ENCODE measurements at regions not wholly inside any gene's neighbourhood (a gene's known extent, or its start where the extent isn't known, plus 50 kb on each side); places are given as distances from the start of the nearest gene placed in this dataset.

DNA sequence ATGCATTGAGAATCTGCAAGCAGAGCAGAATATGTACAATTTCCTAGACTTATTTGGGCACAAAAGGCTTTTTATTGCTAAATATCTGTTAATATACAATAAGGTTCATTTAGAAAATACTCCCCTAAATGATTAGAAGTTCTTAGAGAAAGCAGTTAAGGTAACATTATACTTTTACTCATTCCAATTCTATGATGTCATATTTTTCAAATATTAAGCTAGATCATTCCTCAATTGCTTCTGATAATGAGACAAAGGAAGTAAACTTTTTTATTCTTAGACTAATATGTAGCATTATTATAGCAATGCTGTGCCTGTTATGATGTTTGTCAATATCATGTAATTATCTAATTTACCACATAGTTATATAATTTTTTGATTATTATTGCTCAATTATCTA is 447.0 kb downstream of the SLC16A7 start:
- DNase-seq (ENCODE audit: low read depth in 3 of 3): no peak

DNA sequence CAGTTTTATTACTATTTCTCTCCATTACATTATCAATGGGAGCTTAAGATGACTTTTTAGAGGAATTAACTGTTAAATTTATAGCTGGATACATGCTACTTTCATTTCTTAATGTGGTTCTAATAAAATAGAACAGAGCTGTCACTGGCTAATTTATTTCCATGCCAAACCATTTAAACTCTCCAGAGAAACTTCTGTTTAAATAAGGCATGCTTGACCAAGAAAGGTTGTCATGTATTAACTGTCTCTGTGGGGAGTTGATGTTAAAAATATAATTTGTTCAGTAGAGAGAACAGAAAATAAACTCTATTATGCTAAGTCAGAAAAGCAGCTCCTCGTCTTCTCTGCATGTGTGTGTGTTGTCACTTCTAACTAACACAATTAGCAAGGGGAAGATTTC is 447.4 kb downstream of the SLC16A7 start:
- DNase-seq (ENCODE audit: low read depth in 3 of 3): no peak

DNA sequence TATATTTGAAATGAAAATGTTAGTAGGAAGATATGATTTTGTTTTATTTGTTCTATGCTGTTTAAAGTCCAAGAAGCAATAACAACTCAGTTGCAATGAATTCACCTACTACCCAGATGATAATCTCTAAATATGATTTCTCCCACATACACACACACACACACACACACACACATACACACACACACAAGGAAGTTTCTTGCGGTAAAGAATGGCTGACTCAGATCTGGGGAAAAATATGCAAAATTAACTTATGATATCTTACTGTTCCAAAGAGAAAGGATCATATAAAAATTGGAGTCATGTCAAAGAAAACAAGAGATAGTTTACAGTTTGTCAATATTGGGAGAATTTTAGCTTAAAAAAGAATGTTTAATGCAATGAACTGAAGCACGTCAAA is 456.7 kb downstream of the SLC16A7 start:
- DNase-seq (ENCODE audit: low read depth in 3 of 3): no peak

DNA sequence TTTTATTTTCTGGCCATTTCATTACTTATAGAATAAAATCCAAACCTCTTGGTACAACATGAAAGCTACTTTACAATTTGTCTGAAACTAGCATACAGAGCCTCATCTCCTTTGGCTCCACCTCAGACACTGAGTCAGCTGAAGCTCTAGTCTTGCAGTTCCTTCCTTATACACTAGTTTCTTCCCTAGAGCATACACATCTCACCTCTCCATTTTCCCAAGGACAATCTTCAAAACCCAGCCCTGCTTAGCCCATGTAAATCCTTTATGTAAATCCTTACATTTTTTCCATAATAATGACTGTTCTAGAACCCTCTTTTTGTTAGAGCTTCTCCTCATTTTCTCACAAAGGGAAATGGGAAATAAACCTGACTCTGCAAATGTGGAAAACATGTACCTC is 463.4 kb downstream of the SLC16A7 start:
- DNase-seq (ENCODE audit: low read depth in 3 of 3): no peak

DNA sequence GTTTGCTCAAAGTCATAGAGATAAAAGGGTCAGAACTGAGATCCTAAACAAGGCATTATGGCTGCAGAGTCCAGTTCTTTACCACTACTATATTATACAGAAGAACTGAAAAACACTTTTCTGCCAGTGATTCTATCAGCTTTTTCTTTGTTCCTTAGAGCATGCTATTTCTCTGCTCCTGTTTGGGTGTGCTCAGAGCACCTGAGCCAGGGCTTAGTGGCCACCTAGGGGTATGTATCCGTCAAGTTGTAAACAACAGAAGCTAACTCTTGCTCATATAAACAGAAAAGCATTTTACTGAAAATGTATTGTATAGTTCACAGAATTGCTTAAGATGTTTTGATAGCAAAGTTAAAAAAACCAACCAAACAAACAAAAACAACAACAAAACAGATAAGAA is 470.8 kb downstream of the SLC16A7 start:
- no peak for DNase-seq (ENCODE audit: low read depth in 3 of 3)

DNA sequence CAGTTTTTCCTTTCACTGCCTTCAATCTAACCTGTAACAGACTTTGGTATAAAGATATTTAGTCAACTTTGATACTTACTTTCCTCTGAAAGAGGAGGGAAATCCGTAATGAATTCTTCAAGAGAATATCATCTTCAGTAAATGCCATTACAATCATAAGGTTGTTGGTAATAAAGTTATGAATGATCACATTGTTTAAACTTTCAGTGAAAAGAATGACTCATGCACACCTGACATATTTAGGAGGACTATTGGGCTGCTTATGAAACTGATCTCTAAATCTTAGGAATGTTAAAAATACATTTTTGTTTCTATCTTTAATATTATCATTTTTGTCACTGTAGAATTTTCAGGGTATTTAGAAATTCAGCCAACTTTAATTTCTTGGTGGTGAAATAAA is 474.7 kb downstream of the SLC16A7 start:
- no peak for DNase-seq (ENCODE audit: low read depth in 3 of 3)

DNA sequence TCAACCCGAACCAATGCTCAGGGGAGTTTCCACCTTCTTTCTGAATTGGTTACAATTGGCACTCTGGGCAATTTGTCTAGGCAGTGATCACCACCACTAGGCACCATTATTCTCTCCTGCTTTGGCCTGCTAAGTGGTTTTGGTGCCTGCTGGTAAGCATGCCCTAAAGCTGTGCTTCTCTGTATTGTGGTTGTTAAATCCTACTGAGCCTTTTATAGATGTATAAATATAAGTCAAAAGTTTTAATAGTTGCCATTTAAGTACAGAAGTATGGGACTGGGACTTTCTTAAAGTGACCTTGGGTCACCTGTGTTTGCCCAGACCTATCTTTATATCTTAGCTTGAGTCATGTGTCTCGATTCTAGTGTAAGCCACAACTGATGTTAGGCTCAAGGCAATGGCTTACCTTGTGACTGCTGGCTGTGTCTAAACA is 475.9 kb downstream of the SLC16A7 start:
- no peak for DNase-seq (ENCODE audit: low read depth in 3 of 3)

DNA sequence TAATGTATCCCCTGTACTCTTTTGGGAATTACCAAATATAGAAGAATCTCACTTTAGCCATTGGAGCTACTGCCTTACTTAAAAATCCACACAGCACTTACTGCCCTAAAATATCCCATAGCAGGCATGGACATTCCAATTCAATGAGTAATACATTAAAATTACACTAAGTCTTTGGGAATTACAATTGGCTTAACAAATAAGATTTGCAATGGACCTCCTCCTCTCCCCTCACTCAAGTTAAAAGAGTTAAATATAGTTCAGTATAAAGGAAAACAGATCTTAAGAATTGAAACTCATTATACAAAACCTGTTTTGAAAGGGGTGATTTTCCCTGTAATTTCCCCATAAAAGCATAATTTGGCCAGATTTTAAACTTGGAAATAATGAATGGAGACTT is 477.1 kb downstream of the SLC16A7 start:
- DNase-seq (ENCODE audit: low read depth in 3 of 3): no peak

DNA sequence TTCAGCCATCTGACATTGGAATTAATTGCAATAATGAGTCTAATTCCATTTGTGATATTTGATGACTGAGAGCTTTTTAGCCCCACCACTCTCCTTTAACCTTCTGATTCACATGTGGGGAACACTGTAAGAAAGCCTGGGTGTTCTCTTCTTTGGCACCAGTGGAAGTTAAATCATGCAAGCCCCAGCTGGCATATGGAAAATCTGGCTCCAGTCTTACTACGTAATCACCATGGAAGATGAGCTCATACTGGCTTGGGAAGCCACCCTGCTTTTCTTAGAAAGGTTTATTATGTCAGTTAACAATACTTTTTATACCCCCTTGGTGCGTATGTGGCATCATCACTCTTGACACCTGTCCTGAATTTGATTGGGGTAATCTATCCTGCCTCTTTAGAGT is 479.3 kb downstream of the SLC16A7 start:
- DNase-seq (ENCODE audit: low read depth in 3 of 3): no peak

DNA sequence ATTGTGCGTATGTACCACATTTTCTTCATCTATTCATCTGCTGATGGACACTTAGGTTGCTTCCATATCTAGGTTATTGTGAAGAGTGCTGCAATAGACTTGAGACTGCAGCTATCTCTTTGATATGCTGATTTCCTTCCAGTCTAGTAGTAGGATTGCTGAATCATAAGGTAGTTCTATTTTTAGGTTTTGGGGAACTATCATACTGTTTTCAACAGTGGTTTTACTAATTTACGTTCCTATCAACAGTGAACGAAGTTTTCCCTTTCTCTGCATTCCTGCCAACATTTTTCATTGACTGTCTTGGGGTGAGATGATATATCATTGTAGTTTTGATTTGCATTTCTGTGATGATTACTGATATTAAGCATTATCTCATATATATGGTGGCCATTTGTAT is 482.2 kb downstream of the SLC16A7 start:
- no peak for DNase-seq (ENCODE audit: low read depth in 3 of 3)

DNA sequence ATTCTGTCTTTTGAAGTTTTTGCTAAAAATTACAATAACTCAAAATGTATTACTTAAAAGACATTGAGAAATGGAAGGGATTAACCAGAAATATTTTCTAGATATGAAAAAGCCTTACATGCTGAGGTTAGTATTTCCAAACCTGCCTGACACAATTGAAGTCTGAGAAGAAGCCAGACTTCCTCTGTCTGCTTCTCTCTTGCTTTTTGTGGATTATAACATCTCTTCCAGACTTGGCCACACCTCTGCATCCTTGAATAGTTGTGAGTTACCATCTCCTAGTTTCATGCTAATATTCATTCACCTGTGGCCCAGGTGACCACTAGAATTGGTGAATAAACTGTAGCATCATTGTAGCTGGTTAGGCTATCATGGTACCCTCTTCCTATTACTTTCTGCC is 497.6 kb downstream of the SLC16A7 start:
- no peak for DNase-seq (ENCODE audit: low read depth in 3 of 3)

DNA sequence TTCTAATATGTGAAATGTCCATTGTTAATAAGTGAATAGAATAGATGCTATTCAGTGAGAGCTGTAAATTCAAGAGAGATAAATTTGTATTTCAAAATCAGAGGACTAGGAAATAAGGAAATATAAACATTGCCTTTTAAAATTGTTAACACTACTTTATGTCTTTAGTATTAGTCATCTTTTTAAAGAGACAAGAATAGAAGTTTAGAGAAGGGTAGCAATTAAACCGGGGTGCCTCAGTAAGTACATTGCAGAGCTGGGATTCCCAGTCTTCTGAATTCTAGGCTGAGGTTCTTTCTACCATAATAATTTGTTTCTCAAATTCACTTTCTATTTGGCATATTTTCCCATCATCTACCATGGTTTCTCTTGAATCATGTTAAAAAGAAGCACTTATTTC is 498.6 kb downstream of the SLC16A7 start:
- no peak for DNase-seq (ENCODE audit: low read depth in 3 of 3)

DNA sequence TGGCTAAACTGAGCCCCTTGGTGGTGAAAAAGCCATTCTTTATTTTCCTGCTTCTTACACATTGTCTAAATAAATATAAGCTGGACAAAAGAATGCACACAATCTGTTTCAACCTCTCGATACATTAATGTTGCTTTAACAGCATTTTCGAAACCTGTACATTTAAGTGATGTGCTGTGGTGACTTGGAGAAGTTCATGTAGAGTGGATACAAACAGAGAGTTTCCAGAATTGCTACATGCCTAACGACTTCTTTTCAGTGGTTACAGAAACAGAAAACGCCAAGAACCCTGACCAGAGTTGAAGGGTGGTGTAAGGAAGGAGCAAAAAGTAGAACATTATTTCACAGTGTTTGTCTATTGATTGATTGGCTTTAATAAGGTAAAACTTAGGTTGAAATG is 500.9 kb downstream of the SLC16A7 start:
- DNase-seq (ENCODE audit: low read depth in 3 of 3): no peak

DNA sequence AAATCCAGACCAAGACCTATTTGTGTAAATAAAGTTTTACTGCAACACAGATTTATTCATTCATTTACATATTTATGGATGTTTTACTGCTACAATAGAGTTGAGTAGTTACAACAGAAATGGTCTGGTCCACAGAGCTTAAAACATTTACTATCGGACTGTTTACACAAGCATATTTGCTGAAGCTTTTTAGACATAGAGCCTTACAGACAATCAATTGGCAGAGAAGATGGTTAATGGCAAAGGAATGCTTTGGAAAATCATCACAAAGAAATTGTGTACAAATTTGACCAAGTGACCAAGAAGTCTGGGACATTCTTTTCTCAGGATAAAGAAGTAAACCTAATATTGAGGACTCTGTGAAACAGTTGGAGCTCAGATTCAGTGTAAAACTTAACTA is 504.3 kb downstream of the SLC16A7 start:
- no peak for DNase-seq (ENCODE audit: low read depth in 3 of 3)

DNA sequence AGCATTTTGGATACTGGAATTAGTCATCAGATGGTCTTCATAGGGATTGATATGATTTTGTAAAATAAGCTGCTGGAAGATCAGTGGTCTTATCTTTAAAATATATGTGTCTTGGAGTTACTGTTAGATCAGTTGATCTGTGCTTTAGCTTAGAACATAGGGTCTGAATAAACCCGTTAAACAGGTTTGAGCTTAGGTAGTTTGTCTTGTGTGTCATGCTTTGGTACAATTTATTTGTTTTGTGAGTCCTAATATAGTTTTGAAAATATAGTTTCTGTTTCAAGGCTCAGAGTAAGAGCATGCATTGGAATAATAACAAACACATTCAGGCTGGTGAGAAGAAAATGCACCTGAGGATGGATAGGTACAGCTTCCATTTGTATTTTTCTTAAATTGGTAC is 505.0 kb downstream of the SLC16A7 start:
- DNase-seq (ENCODE audit: low read depth in 3 of 3): no peak

DNA sequence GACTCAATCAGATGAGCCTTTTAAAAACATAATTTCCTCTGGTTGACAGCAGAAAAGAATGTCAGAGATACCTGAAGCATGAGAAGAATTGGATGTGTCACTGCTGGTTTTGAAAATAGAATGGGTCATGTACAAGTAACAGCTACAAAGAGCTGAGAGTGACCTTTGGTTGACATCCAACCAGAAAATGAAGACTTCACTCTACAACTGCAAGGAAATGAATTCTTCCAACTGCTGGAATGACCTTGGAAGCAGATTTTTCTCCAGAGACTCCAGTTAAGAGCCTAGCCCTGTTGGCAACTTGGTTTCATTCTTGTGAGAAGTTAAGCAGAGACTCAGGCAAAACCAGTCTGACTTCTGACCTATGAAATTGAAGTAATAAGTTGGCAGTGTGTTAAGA is 505.9 kb downstream of the SLC16A7 start:
- no peak for DNase-seq (ENCODE audit: low read depth in 3 of 3)

DNA sequence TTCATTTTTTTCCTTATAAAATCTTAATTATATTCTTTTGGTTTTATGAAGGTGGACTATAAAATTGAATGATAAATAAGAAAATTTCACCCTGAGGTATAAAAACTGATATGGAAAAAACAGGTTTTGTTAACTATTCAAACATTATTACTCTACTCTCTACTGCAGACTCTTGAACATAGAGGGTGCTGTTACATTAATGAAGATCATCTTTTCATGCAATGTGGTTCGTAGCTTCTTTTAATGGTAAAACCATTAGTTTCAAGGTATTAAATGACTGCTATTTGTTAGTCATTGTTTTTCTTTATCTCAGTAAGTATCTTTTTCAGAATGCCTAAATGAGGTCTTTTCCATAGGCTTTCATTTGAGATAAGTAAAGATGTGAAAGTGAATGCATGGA is 510.4 kb downstream of the SLC16A7 start:
- no peak for DNase-seq (ENCODE audit: low read depth in 3 of 3)

DNA sequence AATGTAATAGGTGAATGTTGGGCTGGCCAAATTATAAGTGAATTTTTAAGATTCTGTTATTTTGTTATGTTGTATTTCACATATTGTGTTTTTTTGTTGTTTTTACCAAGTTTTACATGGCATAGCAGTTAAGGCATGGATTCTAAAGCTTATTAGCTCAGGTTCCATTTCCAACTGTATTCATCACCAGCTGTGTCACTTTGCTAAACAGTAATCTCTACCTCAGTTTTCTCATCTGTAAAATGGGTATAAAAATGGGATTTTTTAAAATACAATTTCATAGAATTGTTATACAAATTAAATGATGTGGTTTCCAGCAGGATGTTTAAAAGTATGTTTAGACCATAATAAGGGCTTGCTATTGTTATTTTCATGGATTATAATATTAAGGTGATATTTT is 512.2 kb downstream of the SLC16A7 start:
- DNase-seq (ENCODE audit: low read depth in 3 of 3): no peak

DNA sequence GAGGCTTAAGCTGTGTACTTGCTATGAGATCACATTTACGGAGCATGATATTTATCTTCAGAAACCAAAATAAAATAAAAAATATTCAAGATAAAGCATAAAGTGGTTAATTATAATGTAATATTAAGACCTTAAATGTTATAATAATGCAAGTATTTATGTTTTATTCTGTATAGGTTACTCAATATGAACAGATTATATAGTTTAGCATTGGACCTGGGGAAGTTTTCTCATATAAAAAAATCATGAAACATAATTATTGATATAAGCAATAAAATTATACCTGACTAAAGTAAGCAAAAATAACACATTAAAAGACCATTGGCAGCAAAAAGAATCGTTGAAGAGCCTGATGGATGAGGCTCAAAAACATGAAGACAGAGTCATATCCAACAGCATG is 516.2 kb downstream of the SLC16A7 start:
- DNase-seq (ENCODE audit: low read depth in 3 of 3): no peak

DNA sequence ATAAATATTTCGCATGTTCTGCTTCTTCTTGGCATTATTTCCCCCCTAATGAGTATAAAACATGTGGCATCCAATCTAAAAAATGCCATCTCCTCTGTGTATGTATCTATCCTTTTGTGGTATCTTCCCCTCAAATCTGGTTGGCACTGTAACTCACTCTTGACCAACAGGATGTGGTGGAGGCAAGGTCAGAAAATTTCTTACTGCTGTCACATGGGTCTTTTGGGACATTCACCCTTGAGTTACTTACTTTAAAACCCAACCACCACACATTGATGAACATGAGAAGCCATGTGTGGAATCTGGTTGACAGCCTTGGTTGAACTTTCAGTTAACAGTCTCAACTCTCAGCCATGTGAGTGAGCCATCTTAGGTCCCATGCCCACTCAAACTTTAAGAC is 516.9 kb downstream of the SLC16A7 start:
- no peak for DNase-seq (ENCODE audit: low read depth in 3 of 3)

DNA sequence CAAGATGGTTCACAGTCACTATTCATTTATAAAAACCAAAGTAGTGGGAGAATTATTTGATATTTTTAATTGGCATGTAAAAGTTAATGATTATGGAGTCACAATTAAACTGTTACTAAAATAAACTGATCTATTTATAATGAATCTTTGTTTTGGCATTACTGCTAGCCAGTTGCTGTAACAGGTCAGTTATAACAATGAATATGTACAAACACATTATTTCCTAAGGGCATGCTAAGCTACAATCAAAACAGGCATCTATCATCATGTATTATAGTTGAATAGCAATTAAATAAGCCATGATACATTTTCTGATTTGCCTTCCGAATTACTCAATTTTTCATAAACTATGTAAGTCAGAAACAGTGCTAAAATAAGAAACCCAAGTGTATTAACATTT is 518.3 kb downstream of the SLC16A7 start:
- no peak for DNase-seq (ENCODE audit: low read depth in 3 of 3)

DNA sequence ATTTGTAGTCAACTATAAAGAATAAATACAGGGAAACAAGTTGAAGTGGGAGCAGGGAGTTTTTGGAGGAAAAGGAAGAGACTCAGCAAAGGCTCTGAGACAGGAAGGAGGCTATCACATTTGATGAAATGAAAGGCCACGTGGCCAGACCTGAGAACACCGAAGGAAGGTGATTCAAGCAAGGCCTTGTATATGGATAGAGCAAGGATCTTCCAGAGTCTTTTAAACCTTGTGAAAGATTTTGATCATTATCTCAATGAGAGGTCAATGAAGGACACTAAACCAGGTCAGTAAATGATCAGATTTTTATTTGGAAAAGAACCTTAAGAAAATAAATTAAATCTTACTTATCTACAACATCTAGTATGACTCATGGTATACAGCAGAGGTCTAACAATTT is 523.5 kb downstream of the SLC16A7 start:
- DNase-seq (ENCODE audit: low read depth in 3 of 3): no peak

DNA sequence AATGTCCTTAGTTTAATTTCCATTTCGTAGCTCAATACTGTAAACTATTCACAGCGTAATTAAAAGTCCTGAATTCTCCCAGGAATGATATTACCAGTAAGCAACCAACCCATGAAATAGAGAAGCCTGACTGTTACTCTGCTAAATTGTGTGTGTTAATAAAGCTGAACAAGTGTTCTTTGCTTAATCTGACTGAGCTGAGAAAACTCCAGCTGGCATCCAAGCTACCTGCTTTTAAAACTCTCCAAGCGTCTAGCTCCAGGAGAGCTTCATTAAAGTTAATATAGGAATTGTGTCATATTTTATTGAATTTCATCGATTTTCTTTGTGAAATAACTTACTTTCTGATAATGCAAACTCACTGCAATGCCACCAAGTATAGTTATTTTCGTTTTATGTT is 524.4 kb downstream of the SLC16A7 start:
- no peak for DNase-seq (ENCODE audit: low read depth in 3 of 3)

DNA sequence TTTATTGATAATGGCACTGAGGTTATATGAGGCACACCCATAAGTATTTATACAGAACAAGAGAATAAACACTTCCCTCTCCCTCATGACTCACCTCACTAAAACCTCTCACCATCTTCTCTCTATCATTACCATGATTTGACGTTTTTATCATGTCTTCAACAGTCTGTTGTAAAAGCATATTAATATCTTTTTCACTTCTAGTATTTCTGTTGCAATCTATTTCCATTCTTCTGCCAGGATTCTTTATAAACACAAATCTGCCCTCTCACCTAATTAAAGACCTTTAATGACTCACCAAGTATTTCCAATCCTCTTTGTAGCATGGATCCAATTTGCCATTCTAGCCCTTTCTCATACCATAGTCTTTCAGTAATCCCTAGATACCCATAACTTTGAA is 527.7 kb downstream of the SLC16A7 start:
- no peak for DNase-seq (ENCODE audit: low read depth in 3 of 3)

DNA sequence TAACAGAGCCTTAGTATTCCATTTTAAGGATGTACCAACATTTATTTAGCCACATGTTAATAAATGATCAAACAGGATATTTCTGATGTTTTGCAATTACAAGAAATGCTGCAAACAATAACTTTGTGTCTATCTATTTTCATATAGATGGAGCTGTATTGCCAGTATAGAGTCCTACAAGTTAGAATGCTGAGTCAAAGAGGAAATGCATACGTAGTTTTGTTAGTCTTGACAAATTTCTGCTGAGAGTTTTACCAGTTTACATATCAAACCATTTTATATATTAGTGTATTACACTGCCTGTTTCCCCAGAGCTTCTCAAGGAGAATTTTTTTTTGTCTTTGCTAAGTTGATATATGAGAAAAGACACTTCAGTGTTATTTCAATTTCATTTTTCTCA is 541.7 kb downstream of the SLC16A7 start:
- no peak for DNase-seq (ENCODE audit: low read depth in 3 of 3)
